ENCODE measurements at regions not wholly inside any gene's neighbourhood (a gene's known extent, or its start where the extent isn't known, plus 50 kb on each side); places are given as distances from the start of the nearest gene placed in this dataset.

DNA sequence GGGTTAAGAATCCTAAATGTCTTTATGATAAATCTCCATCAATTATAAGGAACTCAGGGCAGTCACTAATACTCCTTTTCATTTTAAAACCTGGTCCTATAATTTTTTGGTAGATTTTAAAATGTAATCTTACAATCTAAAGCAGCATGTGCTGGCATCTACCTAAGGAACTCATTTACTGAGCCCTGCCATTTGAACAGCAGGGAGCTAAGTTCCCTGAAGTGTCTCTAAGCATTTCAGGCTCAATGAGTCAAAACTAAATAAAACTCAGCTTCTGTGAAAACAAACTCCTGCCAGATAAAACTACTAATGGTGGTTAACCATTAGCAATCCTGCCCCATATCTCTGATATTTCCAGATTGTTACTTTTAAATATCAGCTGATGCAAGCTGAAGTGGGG is 1371.8 kb upstream of the PRMT6 start:
- H3K4me2 ChIP-seq: no peak overlapping the region
- no peak overlapping the region for H2AFZ ChIP-seq
- POLR2A ChIA-PET (ENCODE audit: unreplicated experiment): interaction anchor here (0.7 kb wide), 1 partner anchor 51 kb away, joined by 4 read pairs; no protein-coding TSS in a partner anchor
- no peak overlapping the region for H3K4me3 ChIP-seq
- H3K9me2 ChIP-seq (ENCODE audit: insufficient read depth): no peaks in the 10 kb centered on the region; the same call in 1 of the 2 replicates
- no peaks in the 10 kb centered on the region for H3F3A ChIP-seq (ENCODE audit: insufficient read depth, low read depth)
- TF ChIP-seq EZH2 (IDR thresholded peaks at IDR 0.05; ENCODE audit: low read depth): no peak
- TF ChIP-seq, protein P1, sequence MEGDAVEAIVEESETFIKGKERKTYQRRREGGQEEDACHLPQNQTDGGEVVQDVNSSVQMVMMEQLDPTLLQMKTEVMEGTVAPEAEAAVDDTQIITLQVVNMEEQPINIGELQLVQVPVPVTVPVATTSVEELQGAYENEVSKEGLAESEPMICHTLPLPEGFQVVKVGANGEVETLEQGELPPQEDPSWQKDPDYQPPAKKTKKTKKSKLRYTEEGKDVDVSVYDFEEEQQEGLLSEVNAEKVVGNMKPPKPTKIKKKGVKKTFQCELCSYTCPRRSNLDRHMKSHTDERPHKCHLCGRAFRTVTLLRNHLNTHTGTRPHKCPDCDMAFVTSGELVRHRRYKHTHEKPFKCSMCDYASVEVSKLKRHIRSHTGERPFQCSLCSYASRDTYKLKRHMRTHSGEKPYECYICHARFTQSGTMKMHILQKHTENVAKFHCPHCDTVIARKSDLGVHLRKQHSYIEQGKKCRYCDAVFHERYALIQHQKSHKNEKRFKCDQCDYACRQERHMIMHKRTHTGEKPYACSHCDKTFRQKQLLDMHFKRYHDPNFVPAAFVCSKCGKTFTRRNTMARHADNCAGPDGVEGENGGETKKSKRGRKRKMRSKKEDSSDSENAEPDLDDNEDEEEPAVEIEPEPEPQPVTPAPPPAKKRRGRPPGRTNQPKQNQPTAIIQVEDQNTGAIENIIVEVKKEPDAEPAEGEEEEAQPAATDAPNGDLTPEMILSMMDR (conservative IDR thresholded peaks at IDR 0.05): no peak
- no peaks in the 10 kb centered on the region for H4K20me1 ChIP-seq (ENCODE audit: insufficient read depth)
- no peaks in the 10 kb centered on the region for H3K79me2 ChIP-seq (ENCODE audit: low read depth)
- no peak for DNase-seq
- no peaks in the 10 kb centered on the region for H3K36me3 ChIP-seq (ENCODE audit: low read depth)
- CTCF ChIA-PET: no interaction called here
- H3K4me1 ChIP-seq (replicated peaks; ENCODE audit: insufficient read depth): no peaks in the 10 kb centered on the region
- H3K27ac ChIP-seq: no peak overlapping the region
- no peaks in the 10 kb centered on the region for H3K27me3 ChIP-seq (ENCODE audit: insufficient read depth, low read depth)
- intact Hi-C loops (cut with micrococcal nuclease; ENCODE audit: unreplicated experiment): no loop called here
- H3K9me3 ChIP-seq (ENCODE audit: insufficient read depth, low read depth): no peaks in the 10 kb centered on the region
- no TSS peak for BruUV-seq (replicated peaks)

- Histone ChIP-seq H3K4me3 (no peak overlapping the region), H3K4me2 (no peak overlapping the region), H3F3A (ENCODE audit: insufficient read depth, low read depth) (no peaks in the 10 kb centered on the region), H2AFZ (no peak overlapping the region), H4K20me1 (ENCODE audit: insufficient read depth) (no peaks in the 10 kb centered on the region), H3K9me2 (ENCODE audit: insufficient read depth) (no peaks in the 10 kb centered on the region; the same call in 1 of the 2 replicates), H3K9me3 (ENCODE audit: insufficient read depth, low read depth) (no peaks in the 10 kb centered on the region), H3K36me3 (ENCODE audit: low read depth) (no peaks in the 10 kb centered on the region), H3K27me3 (ENCODE audit: insufficient read depth, low read depth) (no peaks in the 10 kb centered on the region), H3K27ac (no peak overlapping the region), H3K4me1 (replicated peaks; ENCODE audit: insufficient read depth) (no peaks in the 10 kb centered on the region), H3K79me2 (ENCODE audit: low read depth) (no peaks in the 10 kb centered on the region)
- CTCF ChIA-PET: no interaction called here
- POLR2A ChIA-PET (ENCODE audit: unreplicated experiment): no interaction called here
- TF ChIP-seq, protein P1 (conservative IDR thresholded peaks at IDR 0.05): no peak
- TF ChIP-seq EZH2 (IDR thresholded peaks at IDR 0.05; ENCODE audit: low read depth): no peak
- no peak for DNase-seq
- intact Hi-C loops (cut with micrococcal nuclease; ENCODE audit: unreplicated experiment): no loop called here
- BruUV-seq (replicated peaks): no TSS peak
These were observed 1370.4 kb upstream of the PRMT6 start for GRCh38 chr1:105686026-105686425.

GRCh38 chr1:105686874-105687690 is 1369.4 kb upstream of the PRMT6 start:
- Histone ChIP-seq H3K79me2 (ENCODE audit: low read depth) (no peaks in the 10 kb centered on the region), H3F3A (ENCODE audit: insufficient read depth, low read depth) (no peaks in the 10 kb centered on the region), H3K9me2 (ENCODE audit: insufficient read depth) (no peaks in the 10 kb centered on the region; the same call in 1 of the 2 replicates), H4K20me1 (ENCODE audit: insufficient read depth) (no peaks in the 10 kb centered on the region), H3K27me3 (ENCODE audit: insufficient read depth, low read depth) (no peaks in the 10 kb centered on the region), H3K4me1 (replicated peaks; ENCODE audit: insufficient read depth) (no peaks in the 10 kb centered on the region), H2AFZ (no peak overlapping the region), H3K36me3 (ENCODE audit: low read depth) (no peaks in the 10 kb centered on the region), H3K27ac (no peak overlapping the region), H3K4me3 (no peak overlapping the region), H3K9me3 (ENCODE audit: insufficient read depth, low read depth) (no peaks in the 10 kb centered on the region), H3K4me2 (no peak overlapping the region)
- CTCF ChIA-PET: no interaction called here
- no TSS peak for BruUV-seq (replicated peaks)
- no peak for TF ChIP-seq EZH2 (IDR thresholded peaks at IDR 0.05; ENCODE audit: low read depth)
- TF ChIP-seq, protein P1 (conservative IDR thresholded peaks at IDR 0.05): no peak
- no peak for DNase-seq
- POLR2A ChIA-PET (ENCODE audit: unreplicated experiment): no interaction called here
- intact Hi-C loops (cut with micrococcal nuclease; ENCODE audit: unreplicated experiment): no loop called here

All from PC-9 (cell line).